ENCODE measurements at regions not wholly inside any gene's neighbourhood (a gene's known extent, or its start where the extent isn't known, plus 50 kb on each side); places are given as distances from the start of the nearest gene placed in this dataset.
"Not testable (repeated sequence)": the region's sequence is repeated elsewhere in the genome, so short reads cannot be mapped to it uniquely, and the experiment has no call there.

DNA sequence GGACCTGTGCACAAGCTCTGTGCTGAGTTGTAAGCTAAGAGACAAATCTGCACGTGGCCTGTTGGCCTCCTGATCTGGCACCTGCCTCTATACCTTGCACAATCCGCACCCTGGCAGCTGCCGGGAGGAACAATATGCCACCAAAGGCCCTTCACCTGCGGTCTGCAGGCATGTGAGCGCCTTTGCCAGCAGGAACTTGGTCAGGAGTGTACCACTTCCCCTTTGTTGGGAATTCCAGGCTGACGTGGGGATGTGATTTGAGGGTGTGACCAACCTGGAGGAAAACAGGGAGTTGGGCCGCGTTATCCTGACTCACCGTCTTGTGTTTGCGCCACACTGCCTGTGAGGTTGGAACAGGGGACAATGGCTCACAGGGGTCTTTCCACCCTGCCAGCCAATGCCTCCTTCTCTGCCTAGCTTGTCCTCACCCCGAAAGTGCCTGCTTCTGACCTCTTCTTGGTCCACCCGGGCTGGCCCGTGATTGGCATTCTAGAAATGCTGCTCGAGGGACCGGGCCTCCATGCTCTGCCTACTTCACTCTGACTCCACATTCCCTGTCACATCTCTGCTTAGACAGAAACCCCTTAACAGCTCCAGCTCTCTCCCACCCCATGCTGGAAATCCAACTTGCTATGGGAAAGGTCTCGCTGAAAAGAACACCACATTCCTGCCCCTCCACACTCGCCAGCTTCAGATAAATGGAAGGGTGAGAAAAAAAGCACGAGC is 67.1 kb upstream of the MAP4K4 start:
- Histone ChIP-seq H3K4me1 (no peaks in the 10 kb centered on the region), H3K4me3 (no peak overlapping the region), H3K36me3 (no peaks in the 10 kb centered on the region), H3K27me3 (no peaks in the 10 kb centered on the region), H3K27ac (peak overlapping the region; percentile 28 to 64), H3K9me3 (no peaks in the 10 kb centered on the region)
- DNase-seq (ENCODE audit: low spot score in 2 of 2): peak in 1 of 2 donors; percentile 85
- peak in 2 of 3 donors; percentile 52 to 80 for TF ChIP-seq POLR2AphosphoS5 (IDR thresholded peaks at IDR 0.05)
- TF ChIP-seq, protein P1, sequence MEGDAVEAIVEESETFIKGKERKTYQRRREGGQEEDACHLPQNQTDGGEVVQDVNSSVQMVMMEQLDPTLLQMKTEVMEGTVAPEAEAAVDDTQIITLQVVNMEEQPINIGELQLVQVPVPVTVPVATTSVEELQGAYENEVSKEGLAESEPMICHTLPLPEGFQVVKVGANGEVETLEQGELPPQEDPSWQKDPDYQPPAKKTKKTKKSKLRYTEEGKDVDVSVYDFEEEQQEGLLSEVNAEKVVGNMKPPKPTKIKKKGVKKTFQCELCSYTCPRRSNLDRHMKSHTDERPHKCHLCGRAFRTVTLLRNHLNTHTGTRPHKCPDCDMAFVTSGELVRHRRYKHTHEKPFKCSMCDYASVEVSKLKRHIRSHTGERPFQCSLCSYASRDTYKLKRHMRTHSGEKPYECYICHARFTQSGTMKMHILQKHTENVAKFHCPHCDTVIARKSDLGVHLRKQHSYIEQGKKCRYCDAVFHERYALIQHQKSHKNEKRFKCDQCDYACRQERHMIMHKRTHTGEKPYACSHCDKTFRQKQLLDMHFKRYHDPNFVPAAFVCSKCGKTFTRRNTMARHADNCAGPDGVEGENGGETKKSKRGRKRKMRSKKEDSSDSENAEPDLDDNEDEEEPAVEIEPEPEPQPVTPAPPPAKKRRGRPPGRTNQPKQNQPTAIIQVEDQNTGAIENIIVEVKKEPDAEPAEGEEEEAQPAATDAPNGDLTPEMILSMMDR (IDR thresholded peaks at IDR 0.05): no peak
- intact Hi-C loops (cut with DNase I; ENCODE audit: low total_unique reads): no loop called here

DNA sequence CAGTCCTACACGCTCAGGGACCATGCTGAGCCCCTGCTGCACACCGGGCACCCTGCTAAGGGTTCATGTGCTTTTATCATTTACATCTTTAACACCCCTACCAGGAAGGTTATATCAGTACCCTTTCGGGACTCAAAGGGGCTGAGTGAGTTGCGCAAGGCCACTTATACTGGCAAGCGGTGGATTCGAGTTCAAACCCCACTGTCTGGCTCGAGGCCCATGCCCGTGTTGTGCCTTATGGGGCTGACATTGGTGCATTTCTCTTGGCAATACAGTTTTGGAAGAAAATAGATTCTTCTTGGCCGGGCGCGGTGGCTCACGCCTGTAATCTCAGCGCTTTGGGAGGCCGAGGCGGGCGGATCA is 69.5 kb upstream of the MAP4K4 start:
- intact Hi-C loops (cut with DNase I; ENCODE audit: low total_unique reads): no loop called here
- no peak for DNase-seq (ENCODE audit: low spot score in 2 of 2)
- Histone ChIP-seq H3K9me3 (no peaks in the 10 kb centered on the region), H3K4me3 (no peak overlapping the region), H3K27me3 (no peaks in the 10 kb centered on the region), H3K4me1 (no peaks in the 10 kb centered on the region), H3K36me3 (no peaks in the 10 kb centered on the region), H3K27ac (no peak overlapping the region)
- TF ChIP-seq POLR2A (IDR thresholded peaks at IDR 0.05) (no peak), POLR2AphosphoS5 (IDR thresholded peaks at IDR 0.05) (no peak)
- TF ChIP-seq, protein P1 (IDR thresholded peaks at IDR 0.05): no peak

DNA sequence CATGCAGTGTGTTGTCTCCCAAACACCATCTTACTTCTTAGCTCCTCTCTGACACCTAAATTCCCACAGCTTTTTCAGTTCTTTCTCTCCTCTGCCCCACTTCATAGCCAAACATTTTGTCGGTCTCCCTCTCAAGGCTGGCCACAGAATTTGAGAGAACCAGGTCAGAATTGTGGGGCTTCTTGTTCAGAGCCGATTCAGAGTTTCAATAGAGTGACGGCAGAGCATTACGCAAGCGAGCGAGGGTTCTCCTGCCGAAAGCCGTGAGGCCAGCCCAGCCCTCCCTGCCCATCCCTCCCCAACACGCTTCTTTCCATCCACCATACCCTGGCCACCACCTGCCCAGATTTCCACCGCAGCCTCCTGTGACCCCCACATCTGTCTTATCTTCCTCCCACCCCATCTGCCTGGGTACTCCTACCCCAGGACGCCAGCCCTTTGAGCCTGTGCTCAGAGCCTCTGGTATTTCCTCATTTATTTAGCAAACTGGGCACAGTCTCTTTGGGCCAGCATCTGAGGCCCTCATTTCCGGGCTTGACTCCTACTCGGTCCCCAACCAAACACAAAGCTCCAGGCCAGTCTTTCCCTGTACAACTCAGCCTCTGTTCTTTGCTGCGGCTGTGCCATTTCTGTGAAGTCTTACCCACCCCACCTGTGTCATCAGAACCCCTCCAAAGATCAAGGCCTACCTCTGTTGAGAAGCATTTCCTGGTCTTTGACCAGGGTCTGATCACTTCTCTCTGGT is 70.0 kb upstream of the MAP4K4 start:
- TF ChIP-seq, protein P1 (IDR thresholded peaks at IDR 0.05): no peak
- TF ChIP-seq POLR2A (IDR thresholded peaks at IDR 0.05) (no peak), POLR2AphosphoS5 (IDR thresholded peaks at IDR 0.05) (no peak)
- DNase-seq (ENCODE audit: low spot score in 2 of 2): no peak
- Histone ChIP-seq H3K27me3 (no peaks in the 10 kb centered on the region), H3K9me3 (no peaks in the 10 kb centered on the region), H3K36me3 (no peaks in the 10 kb centered on the region), H3K4me3 (no peak overlapping the region), H3K4me1 (no peaks in the 10 kb centered on the region), H3K27ac (no peak overlapping the region)
- intact Hi-C loops (cut with DNase I; ENCODE audit: low total_unique reads): no loop called here

DNA sequence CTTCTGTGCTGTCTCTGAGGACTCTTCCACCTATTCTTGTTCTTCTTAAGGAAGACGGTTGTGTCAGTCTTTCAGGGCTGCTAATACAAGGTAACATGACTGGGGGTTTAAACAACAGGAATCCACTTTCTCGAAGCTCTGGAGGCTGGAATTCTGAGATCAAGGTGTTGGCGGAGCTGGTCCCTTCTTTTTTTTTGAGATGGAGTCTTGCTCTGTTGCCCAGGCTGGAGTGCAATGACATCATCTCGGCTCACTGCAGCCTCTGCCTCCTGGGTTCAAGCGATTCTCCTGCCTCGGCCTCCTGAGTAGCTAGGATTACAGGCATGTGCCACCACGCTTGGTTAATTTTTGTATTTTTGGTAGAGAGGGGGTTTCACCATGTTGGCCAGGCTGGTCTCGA is 71.7 kb upstream of the MAP4K4 start:
- intact Hi-C loops (cut with DNase I; ENCODE audit: low total_unique reads); H3K4me3 ChIP-seq; H3K27ac ChIP-seq; H3K27me3 ChIP-seq; H3K4me1 ChIP-seq; DNase-seq (ENCODE audit: low spot score in 2 of 2); H3K9me3 ChIP-seq; H3K36me3 ChIP-seq: not testable (repeated sequence)

DNA sequence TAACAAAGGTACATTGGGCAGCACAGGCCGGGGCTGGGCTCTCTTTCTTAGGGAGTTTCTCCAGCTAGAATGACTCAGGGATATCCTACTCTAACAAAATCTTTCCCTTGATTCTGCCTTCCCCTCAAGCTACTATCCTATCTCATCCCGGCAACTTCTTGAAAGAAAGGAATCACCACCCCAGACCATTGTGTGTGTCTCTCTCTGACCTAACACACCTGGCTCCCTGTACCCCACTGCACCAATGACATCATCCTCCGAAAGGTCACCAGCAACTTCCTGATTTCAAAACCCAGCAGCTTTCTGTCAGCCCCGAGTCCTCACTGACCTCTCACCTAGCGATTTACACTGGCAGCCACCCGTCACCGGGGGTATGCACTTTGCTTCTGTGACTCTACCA is 72.1 kb upstream of the MAP4K4 start:
- TF ChIP-seq POLR2AphosphoS5 (IDR thresholded peaks at IDR 0.05) (no peak), POLR2A (IDR thresholded peaks at IDR 0.05) (no peak)
- TF ChIP-seq, protein P1 (IDR thresholded peaks at IDR 0.05): no peak
- Histone ChIP-seq H3K4me3 (no peak overlapping the region), H3K36me3 (no peaks in the 10 kb centered on the region), H3K27me3 (no peaks in the 10 kb centered on the region), H3K4me1 (no peaks in the 10 kb centered on the region), H3K27ac (no peak overlapping the region), H3K9me3 (no peaks in the 10 kb centered on the region)
- no peak for DNase-seq (ENCODE audit: low spot score in 2 of 2)
- intact Hi-C loops (cut with DNase I; ENCODE audit: low total_unique reads): no loop called here
